GM12873 (cell line): ENCODE measurements at regions not wholly inside any gene's neighbourhood (a gene's known extent, or its start where the extent isn't known, plus 50 kb on each side); places are given as distances from the start of the nearest gene placed in this dataset.

Experiments used
- CTCF ChIP-seq: IDR thresholded peaks from 2 replicates; pipeline ENCODE4 v1.5.1; 2012; ENCODE audit warnings: low read depth, mild to moderate bottlenecking, moderate library complexity, low read length, control low read depth; ENCODE audit not compliant: insufficient read depth; ENCODE audit errors: missing control alignments

GRCh38 chr5:58275516-58275915, 184.4 kb downstream of the PLK2 start:
- no peak for TF ChIP-seq CTCF

DNA sequence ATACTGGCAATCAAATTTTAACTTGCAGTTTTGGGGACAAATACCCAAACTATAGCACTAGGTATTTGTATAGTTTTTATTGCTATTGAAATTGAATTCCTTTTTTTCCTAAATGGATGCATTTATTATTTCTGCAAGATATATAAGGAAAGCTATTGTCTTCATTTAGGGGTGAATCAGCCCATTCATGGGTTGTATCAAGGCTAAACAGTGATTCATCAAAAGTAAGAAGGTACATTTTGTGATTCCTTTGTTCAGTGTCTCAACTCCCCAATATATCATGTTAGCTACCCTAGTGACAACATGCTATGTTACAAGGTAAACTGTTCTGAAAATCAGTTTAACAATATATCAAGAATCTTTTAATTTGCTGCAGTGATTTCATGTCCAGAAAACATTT, 185.7 kb downstream of the PLK2 start:
- no peak for TF ChIP-seq CTCF

DNA sequence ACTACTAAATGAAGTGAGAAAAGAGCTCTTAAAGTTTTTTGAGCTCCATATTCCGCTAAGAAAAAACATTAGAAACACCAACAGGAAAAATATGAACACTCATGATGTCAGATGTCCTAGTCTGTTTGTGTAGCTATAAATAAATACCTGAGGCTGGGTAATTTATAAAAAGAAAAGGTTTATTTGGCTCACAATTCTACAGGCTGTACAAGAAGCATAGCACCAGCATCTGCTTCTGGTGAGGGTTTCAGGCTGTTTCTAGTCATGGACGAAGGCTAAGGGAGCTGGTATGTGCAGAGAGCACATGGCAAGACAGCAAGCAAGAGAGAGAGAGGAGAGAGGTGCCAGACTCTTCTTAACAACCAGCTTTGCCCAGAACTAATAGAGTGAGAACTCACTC, 186.2 kb downstream of the PLK2 start:
- no peak for TF ChIP-seq CTCF

DNA sequence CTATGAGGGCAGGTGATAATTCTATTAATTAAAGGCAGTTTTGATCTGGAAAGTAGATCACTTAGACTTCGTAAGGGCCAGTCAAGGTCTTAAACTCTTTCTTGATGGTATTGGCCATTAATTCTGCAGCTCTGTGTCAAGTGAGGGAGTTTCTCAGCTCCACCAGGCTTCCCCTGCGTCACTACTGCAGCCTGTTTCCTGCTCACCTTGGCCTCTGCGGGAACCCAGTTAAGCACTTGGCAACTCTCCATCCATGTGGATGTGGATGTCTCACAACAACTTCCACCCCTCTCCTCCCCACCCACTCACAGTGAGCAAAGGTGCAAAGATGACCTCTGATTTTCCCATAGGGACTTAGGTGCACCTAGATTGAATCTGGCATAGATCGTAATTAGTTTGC, 191.6 kb downstream of the PLK2 start:
- TF ChIP-seq CTCF: no peak

DNA sequence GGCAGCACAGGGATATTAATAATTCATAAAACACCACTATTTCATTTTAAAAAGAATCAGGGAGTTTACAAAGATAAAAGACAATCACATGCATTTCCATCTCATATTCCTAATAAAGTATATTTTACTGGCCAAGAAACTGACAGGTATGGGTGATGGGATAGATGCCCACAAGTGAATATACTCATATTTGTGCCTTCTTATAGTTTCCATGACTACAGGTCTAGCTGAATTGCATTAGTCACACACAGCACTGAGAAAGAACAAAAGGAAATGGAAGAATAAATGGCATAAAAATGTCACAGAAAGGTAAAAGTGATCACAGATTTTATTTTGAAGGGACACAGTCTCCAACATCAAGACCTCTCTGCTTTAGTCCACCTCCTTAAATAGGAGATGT, 193.5 kb downstream of the PLK2 start:
- TF ChIP-seq CTCF: no peak

- TF ChIP-seq CTCF: no peak
Measured at GRCh38 chr5:58265246-58265930, 194.5 kb downstream of the PLK2 start.

- no peak for TF ChIP-seq CTCF
Measured at GRCh38 chr5:58264276-58264675, 195.6 kb downstream of the PLK2 start.
